ENCODE measurements at regions not wholly inside any gene's neighbourhood (a gene's known extent, or its start where the extent isn't known, plus 50 kb on each side); places are given as distances from the start of the nearest gene placed in this dataset.
"Not testable (repeated sequence)": the region's sequence is repeated elsewhere in the genome, so short reads cannot be mapped to it uniquely, and the experiment has no call there.

DNA sequence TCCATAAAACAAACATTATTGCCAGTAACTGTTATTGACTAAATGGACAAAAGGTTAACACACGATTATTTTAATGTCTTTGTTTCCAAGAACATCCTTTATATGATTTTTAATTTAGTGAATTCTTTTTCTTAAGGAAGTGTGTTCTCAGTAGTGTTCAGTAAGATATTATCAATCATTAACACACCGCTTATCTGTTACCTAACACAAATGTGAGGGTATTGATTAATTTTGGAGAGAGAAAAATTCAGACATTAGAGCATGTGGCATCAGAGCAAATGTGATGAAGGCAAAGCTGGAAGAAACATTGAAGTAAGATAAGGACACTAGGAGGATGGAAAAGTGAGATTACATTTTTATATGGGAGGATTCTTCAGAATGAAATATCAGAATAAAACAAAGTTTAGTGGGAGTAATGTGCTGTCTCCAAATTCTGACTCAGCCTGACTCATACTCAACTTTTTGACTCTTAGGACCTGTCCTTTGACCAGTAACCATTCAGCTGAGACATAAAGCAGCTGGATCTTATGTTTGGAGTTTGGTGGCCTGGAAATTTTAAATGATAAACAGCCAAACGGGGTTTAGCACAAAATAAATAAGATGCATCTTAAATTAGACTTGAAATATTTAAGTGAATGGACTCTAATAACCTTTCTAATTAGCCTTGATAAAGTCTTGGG lies 348.6 kb downstream of the CD109 start:
- Mint-ChIP-seq H3K27ac (no peak overlapping the region), H3K4me1 (ENCODE audit: low read depth in 2 of 2) (no peaks in the 10 kb centered on the region), H3K4me3 (no peak overlapping the region), H3K27me3 (no peaks in the 10 kb centered on the region), H3K36me3 (no peaks in the 10 kb centered on the region), H3K9me3 (peaks cover 8% of the 10 kb centered on the region)
- no peak for DNase-seq (ENCODE audit: low spot score)
- ATAC-seq = no peak

DNA sequence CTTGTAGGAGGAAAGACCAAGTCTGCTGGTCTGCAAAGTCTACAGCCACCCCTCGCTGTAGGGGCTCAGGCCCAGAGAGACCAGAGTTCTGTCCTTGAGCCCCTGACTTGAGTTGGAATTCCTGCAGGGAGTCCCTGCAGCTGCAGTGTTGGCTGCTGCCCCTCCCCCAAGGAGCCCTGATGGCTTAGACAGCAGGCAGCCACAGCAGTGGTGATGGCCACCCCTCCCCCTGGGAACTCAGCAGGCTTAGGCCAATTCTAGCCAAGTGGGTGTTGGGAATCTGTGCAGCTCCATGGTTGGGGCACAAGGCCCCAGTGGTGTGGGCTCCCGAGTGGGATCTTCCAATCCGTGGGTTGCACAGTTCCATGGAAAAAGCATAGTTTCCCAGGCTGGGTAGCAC lies 345.4 kb downstream of the CD109 start:
- H3K9me3 Mint-ChIP-seq = peaks cover 18% of the 10 kb centered on the region
- ATAC-seq = no peak
- H3K27me3 Mint-ChIP-seq = no peaks in the 10 kb centered on the region
- no peaks in the 10 kb centered on the region for H3K36me3 Mint-ChIP-seq
- no peaks in the 10 kb centered on the region for H3K4me1 Mint-ChIP-seq (ENCODE audit: low read depth in 2 of 2)
- no peak overlapping the region for H3K27ac Mint-ChIP-seq
- no peak overlapping the region for H3K4me3 Mint-ChIP-seq
- DNase-seq (ENCODE audit: low spot score) = no peak

DNA sequence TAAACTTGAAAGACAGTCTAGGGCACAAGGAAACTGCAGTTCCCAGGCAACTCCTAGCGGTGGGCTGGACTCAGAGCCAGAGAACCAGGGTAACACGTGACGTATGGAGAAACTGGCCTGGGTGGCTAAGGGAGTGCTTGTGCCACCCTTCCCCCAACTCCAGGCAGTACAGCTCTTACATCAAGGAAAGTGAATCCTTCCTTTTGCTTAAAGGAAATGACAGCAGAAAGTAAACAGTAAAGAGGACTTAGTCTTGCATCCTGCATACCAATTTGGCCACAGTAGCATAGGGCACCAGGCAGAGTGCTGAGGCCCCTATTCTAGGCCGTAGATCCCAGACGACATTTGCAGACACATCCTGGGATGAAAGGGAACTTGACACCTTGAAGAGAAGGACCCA lies 322.8 kb downstream of the CD109 start:
- Mint-ChIP-seq H3K4me1 (ENCODE audit: low read depth in 2 of 2) (no peaks in the 10 kb centered on the region), H3K27me3 (no peaks in the 10 kb centered on the region), H3K4me3 (no peak overlapping the region), H3K36me3 (no peaks in the 10 kb centered on the region), H3K27ac (no peak overlapping the region), H3K9me3 (peaks cover 7% of the 10 kb centered on the region)
- DNase-seq (ENCODE audit: low spot score) = no peak
- no peak for ATAC-seq

DNA sequence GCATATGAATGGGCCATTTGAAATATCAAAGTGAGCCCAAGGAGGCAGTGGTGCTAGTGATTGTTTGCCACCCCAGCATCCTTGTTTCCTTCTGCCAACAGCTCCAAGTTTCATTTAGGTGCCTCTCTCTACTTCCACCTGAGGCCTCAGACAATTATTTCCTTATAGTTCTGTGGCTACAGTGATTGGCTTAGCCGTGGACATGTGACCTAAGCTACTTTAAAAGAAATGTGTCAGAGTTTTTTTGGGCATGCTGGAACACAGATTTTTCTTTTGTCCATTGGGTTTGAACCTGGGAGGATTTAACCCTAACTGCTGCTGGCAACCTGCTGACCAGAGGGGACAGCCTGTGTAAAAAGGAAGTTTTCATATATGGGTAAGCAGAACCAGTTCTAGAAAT lies 319.4 kb downstream of the CD109 start:
- H3K9me3 Mint-ChIP-seq = peaks cover 3% of the 10 kb centered on the region
- no peak overlapping the region for H3K4me3 Mint-ChIP-seq
- H3K4me1 Mint-ChIP-seq (ENCODE audit: low read depth in 2 of 2) = no peaks in the 10 kb centered on the region
- DNase-seq (ENCODE audit: low spot score) (no peak), ATAC-seq (no peak)
- no peaks in the 10 kb centered on the region for H3K36me3 Mint-ChIP-seq
- no peaks in the 10 kb centered on the region for H3K27me3 Mint-ChIP-seq
- no peak overlapping the region for H3K27ac Mint-ChIP-seq

DNA sequence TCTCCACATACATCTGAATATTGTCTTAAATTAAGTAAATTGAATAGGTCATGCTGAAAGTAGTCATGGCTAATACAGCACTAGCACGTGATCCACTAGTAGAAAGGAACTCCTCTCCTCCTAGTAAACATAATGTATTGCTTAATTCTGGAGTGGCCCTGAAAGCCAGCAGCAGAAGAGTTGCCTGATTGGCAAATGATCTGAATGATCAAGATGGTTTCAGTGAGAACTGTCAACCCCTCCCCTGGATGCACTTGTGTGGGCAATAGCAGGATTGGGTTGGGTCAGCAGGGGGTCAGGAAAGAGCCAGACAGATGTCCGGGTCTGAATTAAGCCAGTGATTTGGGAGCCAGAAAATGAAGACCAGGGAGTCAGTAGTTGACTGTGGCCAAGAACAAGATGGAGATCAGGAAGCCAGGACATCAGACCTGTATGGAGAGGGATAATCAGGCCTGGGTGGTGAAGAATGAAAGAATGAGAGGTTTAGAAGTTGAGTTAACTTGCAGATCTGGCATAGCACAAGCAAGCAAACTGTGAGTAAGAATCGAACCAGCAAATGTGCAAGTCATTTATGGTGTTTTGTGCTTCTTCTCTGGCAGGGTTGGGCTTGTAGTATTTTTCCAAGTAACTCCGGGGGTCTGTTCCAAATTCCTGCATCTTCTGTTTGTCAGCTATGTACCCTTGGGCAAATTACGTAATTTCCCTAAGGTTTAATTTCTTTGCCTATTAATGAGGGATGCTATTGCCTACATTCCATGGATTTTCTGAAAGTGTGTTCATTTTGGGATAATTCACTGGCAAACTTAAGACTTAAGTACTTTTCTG lies 304.9 kb downstream of the CD109 start:
- H3K4me3 Mint-ChIP-seq = no peak overlapping the region
- H3K9me3 Mint-ChIP-seq = peaks cover 6% of the 10 kb centered on the region
- no peaks in the 10 kb centered on the region for H3K27me3 Mint-ChIP-seq
- no peak for ATAC-seq
- no peaks in the 10 kb centered on the region for H3K36me3 Mint-ChIP-seq
- DNase-seq (ENCODE audit: low spot score) = no peak
- H3K4me1 Mint-ChIP-seq (ENCODE audit: low read depth in 2 of 2) = no peaks in the 10 kb centered on the region
- H3K27ac Mint-ChIP-seq = no peak overlapping the region

DNA sequence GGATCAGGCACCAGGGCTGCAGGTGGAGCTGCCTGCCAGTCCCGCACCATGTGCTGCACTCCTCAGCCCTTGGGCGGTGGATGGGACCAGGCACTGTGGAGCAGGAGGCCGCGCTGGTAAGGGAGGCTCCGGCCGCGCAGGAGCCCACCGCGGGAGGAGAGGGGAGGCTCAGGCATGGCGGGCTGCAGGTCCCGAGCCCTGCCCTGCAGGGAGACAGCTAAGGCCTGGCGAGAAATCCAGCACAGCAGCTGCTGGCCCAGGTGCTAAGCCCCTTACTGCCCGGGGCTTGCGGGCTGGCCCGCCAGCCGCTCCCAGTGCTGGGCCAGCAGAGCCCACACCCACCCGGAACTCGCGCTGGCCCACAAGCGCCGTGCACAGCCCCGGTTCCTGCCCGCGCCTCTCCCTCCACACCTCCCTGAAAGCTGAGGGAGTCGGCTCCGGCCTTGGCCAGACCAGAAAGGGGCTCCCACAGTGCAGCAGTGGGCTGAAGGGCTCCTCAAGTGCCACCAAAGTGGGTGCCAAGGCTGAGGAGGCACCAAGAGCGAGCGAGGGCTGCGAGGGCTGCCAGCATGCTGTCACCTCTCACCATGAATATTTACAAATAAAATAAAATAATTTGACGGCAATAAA lies 294.7 kb downstream of the CD109 start:
- ATAC-seq; DNase-seq (ENCODE audit: low spot score): not testable (repeated sequence)

DNA sequence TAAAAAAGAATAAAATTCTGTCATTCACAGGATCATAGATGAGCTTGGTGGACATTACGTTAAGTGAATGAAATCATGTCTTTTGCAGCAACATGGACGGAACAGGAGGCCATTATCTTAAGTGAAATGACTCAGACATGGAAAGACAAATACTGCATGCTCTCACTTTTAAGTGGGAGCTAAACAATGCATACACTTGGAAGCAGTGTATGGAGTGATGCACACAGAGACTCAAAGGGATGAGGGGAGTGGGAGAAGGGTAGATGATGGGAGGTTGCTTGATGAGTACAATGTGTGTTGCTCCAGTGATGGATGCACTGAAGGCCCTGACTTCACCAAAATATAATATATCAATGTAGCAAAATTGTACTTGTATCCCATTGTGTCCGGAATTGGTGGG lies 293.4 kb downstream of the CD109 start:
- no peak overlapping the region for H3K27ac Mint-ChIP-seq
- no peaks in the 10 kb centered on the region for H3K36me3 Mint-ChIP-seq
- no peak overlapping the region for H3K4me3 Mint-ChIP-seq
- H3K4me1 Mint-ChIP-seq (ENCODE audit: low read depth in 2 of 2) = no peaks in the 10 kb centered on the region
- H3K9me3 Mint-ChIP-seq = peaks cover 10% of the 10 kb centered on the region
- ATAC-seq = no peak
- DNase-seq (ENCODE audit: low spot score) = no peak
- H3K27me3 Mint-ChIP-seq = no peaks in the 10 kb centered on the region

More for the DNA sequence above, 294.7 kb downstream of the CD109 start:
- H3K27ac Mint-ChIP-seq; H3K27me3 Mint-ChIP-seq; H3K4me1 Mint-ChIP-seq (ENCODE audit: low read depth in 2 of 2); H3K4me3 Mint-ChIP-seq; H3K36me3 Mint-ChIP-seq: not testable (repeated sequence)
- H3K9me3 Mint-ChIP-seq = peaks cover 14% of the 10 kb centered on the region

DNA sequence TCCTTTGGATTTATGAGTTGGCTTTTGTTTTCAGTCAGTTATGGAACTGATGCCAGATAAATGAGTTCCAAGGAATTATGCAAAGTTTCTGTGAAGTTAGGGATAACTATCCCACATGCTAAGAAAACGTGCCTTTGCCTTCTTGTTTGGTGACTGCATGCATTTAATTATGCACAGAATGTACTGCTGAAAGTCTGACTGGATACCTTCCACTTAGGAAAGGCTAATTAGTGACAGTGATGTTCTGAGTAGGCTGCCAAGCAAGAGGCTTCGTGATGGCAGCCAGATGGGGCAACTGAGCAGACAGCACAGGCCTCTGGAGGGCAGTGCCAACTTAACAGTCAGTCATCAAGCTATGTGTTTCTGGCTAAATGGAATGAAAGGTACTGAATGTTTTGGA lies 289.9 kb downstream of the CD109 start:
- DNase-seq (ENCODE audit: low spot score) = no peak
- Mint-ChIP-seq H3K27me3 (no peaks in the 10 kb centered on the region), H3K4me3 (no peak overlapping the region), H3K9me3 (peaks cover 7% of the 10 kb centered on the region), H3K27ac (no peak overlapping the region), H3K4me1 (ENCODE audit: low read depth in 2 of 2) (no peaks in the 10 kb centered on the region), H3K36me3 (no peaks in the 10 kb centered on the region)
- ATAC-seq = no peak

DNA sequence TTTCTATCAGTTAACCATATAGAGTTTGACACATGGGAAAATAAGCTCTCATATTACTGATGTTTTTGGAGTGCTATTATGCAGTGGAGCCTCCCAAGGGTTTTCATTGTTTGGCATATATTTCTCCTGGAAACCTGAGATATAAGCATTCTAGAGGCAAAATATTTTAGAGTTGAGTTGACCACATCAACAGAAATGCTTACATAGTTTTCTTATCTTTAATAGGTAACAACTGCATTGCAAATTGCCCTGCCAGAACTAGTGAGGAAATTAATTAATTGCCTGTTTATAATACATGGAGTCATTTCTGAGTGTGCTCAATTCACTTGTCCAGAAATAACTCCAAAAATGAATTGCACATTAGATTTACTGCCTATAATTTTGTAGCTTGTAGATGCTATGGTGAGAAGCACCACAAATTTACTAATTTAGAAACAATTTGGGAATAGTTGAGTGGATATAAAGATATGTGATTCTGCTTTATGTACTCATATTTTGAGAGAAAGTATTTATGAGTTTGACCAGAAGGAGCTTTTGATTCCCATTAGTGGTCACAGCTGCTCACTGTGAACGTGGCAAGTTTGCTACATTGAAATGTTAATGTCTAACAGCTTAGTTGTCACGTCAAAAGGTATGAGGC lies 288.7 kb downstream of the CD109 start:
- Mint-ChIP-seq H3K27ac (no peak overlapping the region), H3K36me3 (no peaks in the 10 kb centered on the region), H3K4me1 (ENCODE audit: low read depth in 2 of 2) (no peaks in the 10 kb centered on the region), H3K27me3 (no peaks in the 10 kb centered on the region), H3K9me3 (peaks cover 4% of the 10 kb centered on the region), H3K4me3 (no peak overlapping the region)
- ATAC-seq = no peak
- DNase-seq (ENCODE audit: low spot score) = no peak

DNA sequence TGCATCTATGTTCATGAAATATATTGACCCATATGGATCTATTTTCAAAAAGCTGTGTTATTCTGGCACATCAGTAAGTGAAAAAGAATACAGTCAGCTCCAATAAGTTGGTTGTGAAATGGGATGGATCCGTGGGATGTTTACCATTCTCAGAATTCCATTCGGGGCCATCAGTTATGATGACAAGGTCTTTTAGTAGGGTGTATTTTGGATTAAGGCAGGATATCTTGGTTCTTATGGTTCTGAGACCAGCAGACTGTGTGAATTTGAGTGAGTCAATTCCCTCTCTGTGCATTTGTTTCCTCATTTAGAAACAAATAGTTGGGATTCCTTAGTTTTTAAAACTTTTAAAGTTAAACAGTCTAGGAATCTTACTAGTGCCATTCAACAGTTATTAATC lies 287.4 kb downstream of the CD109 start:
- ATAC-seq (no peak), DNase-seq (ENCODE audit: low spot score) (no peak)
- no peaks in the 10 kb centered on the region for H3K4me1 Mint-ChIP-seq (ENCODE audit: low read depth in 2 of 2)
- no peaks in the 10 kb centered on the region for H3K27me3 Mint-ChIP-seq
- H3K4me3 Mint-ChIP-seq = no peak overlapping the region
- no peaks in the 10 kb centered on the region for H3K9me3 Mint-ChIP-seq
- no peaks in the 10 kb centered on the region for H3K36me3 Mint-ChIP-seq
- H3K27ac Mint-ChIP-seq = no peak overlapping the region

DNA sequence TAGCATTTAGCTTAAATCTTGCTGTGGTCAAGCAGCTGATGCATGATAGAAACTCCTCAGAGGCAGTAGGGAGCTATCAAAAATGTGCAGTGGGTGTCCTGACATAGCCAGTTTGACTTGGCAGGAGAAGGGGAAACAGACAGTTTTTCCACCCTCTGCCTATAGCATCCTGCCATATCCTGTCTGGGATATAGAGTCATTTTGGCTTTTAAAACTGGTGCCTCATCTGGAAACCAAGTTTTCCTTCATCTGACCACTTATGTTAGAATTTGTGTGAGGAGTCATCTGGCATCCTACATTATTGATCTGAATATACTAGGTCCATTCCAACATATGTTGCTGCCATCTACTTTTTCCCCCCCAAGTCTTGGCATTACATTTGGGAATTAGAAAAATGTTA lies 284.1 kb downstream of the CD109 start:
- DNase-seq (ENCODE audit: low spot score) = no peak
- no peak for ATAC-seq
- no peaks in the 10 kb centered on the region for H3K27me3 Mint-ChIP-seq
- no peak overlapping the region for H3K4me3 Mint-ChIP-seq
- no peaks in the 10 kb centered on the region for H3K4me1 Mint-ChIP-seq (ENCODE audit: low read depth in 2 of 2)
- H3K27ac Mint-ChIP-seq = no peak overlapping the region
- H3K36me3 Mint-ChIP-seq = no peaks in the 10 kb centered on the region
- H3K9me3 Mint-ChIP-seq = peaks cover 9% of the 10 kb centered on the region

DNA sequence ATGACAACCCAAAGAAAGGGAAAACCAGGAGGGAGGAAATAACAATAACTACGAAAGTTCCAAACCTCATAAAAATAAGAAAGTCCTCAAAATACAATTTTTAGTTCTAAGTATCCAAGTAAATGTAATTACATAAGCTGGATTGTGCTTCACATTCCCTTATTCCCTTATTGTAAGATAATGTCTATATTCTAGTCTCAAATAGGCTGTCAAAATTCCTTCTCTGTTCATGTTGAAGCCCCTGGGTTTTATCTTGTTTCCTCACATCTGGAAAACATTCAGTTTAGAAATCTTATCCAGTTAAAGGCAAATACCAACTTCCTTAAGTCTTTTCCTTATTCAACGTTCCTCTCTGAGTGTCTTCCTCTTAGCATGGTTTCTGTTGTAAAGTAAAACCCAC lies 282.3 kb downstream of the CD109 start:
- ATAC-seq = no peak
- Mint-ChIP-seq H3K27ac (no peak overlapping the region), H3K4me3 (no peak overlapping the region)

DNA sequence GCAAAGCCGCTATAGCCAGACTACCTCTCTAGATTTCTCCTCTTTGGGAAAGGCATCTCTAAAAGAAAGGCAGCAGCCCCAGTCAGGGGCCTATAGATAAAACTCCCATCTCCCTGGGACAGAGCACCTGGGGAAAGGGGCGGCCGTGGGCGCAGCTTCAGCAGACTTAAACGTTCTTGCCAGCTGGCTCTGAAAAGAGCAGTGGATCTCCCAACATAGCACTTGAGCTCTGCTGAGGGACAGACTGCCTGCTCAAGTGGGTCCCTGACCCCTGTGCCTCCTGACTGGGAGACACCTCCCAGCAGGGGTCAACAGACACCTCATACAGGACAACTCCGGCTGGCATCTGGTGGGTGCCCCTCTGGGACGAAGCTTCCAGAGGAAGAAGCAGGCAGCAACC lies 276.5 kb downstream of the CD109 start:
- ATAC-seq; H3K4me3 Mint-ChIP-seq; H3K36me3 Mint-ChIP-seq; H3K4me1 Mint-ChIP-seq (ENCODE audit: low read depth in 2 of 2); H3K9me3 Mint-ChIP-seq; H3K27ac Mint-ChIP-seq; DNase-seq (ENCODE audit: low spot score); H3K27me3 Mint-ChIP-seq: not testable (repeated sequence)

More for the DNA sequence above, 282.3 kb downstream of the CD109 start:
- Mint-ChIP-seq H3K4me1 (ENCODE audit: low read depth in 2 of 2) (no peaks in the 10 kb centered on the region), H3K27me3 (no peaks in the 10 kb centered on the region), H3K9me3 (peaks cover 9% of the 10 kb centered on the region), H3K36me3 (no peaks in the 10 kb centered on the region)
- no peak for DNase-seq (ENCODE audit: low spot score)

Measured in natural killer cell treated with Interleukin-12 subunit alpha and Interleukin-12 subunit beta and Interleukin-15 and Interleukin-18, amount 100 ng/mL, for 72 hours (primary cell).